NCI-H1417 treated with DMSO at 0.1 percent for 48 hours (cell line): ENCODE measurements at regions not wholly inside any gene's neighbourhood (a gene's known extent, or its start where the extent isn't known, plus 50 kb on each side); places are given as distances from the start of the nearest gene placed in this dataset.

Experiments
- DNase-seq: peaks from one replicate; lab custom pipeline; 2025; lab: John Stamatoyannopoulos, UW

DNA sequence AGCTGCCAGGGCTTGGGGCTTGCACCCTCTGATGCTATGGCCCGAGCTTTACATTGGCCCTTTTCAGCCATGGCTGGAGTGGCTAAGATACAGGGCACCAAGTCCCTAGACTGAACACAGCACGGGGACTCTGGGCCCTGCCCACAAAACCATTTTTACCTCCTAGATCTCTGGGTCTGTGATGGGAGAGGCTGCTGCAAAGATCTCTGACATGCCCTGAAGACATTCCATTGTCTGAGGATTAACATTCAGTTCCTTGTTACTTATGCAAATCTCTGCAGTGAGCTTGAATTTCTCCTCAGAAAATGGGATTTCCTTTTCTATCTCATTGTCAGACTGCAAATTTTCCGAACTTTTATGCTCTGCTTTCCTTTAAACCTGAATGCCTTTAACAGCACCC lies 337.0 kb upstream of the SMC2 start:
- DNase-seq, result no peak

DNA sequence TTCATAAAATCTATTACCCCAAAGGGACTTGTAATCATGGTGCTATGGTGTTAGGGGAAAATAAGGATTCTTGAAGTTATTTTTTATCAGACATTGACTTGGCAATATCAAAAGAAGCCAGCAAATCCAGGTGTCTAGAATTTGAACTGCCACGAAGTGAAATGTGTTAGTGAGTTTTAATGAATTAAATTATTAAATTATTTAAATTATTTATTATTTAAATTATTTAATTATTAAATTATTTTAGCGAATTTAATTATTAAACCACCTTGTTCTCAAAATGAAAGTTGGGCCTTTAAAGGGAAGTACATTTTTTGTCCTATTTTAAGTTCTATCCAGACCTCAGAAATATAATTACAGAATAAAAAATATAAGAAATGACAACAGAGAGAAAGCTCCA lies 332.6 kb upstream of the SMC2 start:
- DNase-seq, result no peak

DNA sequence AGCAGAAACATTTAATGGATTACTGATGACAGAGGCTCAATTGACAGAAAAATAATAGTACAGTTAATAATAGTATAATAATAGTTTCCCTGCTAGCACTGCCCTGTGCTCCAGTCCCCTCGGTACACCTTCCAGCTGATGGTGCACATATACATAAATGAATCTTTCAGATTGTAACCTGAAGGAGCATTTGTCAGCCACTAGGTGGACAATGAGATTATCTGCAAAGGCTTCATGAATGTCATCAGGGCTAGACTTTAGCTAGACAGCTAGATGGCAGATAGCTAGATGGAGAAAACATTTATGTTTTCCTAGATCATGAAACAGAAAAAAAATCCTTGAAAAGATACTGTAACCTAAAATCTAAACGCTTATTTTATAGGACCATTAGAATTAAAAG lies 304.4 kb upstream of the SMC2 start:
- DNase-seq, result no peak

DNA sequence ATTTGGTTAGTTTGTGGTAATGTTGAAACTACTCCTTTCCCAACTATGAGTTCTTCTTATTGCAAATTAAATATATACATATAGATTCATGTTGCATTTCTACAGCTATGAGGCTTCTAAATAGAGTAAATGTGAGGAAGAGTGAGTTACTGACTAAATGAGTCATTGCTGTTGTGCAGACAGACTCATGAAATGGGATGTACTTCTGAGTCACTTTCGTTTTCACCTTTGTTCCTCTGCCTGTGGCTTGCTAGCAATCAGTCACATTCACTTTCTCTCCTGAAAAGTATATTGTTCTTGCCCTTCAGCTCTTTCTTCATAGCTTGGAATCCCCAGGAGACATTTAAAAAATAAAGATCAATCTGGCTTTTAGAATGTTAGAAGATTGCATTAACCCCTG lies 295.5 kb upstream of the SMC2 start:
- DNase-seq, result no peak

DNA sequence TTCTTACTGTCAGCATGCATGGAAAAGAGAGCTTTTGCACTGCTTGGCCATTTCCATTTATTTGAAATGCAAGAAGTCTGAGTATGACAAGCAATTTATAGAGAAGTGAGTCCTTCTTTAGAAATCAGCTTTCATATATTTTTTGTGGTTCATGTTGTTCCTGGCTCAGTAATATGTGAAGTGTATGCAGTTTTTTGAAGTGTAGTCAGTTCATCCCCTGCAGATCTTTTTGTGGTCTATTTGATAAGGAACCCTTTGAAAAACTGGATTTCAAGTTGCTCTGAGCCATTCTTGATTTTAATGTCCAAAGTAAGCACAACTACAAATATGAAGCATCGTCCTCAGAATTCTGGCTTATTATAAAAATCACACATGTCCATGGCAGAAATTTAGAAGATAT lies 294.1 kb upstream of the SMC2 start:
- DNase-seq, result no peak

DNA sequence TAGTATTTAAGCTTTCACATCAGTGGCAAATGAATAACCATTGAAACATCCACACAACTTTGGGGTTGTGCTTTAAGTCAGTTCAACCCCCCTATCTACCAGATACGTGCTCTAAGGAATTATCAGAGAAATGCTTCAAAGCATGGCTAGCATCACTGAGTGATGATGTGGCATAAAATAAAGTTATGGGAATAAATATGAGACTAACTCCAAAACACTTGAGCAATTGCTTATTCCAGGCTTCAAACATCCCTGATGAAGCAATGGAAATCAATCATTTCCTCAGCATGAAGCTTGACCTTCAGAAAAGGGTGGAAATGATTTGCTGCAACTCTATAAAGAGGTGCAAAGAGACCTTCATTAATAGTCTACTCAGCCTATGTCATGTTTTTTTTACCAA lies 292.0 kb upstream of the SMC2 start:
- no peak for DNase-seq

DNA sequence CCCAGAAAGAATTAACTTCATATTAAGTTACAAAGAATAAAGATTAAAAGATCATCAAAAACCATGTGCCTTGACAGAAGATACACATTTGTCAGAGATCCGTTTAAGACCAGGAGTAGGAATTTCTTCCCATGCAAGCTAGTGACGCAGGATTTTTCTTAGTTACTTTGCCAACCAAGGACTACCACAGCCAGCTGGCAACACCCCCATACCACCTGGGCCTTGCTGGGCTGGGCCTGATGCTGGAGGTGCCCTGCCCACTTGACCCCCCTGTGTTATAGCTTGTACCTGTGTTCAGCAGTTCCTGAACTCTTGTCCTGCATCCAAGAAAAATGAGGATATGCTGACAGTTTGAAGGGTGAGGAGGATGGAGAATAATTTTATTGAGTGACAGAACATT lies 290.9 kb upstream of the SMC2 start:
- DNase-seq, result no peak

DNA sequence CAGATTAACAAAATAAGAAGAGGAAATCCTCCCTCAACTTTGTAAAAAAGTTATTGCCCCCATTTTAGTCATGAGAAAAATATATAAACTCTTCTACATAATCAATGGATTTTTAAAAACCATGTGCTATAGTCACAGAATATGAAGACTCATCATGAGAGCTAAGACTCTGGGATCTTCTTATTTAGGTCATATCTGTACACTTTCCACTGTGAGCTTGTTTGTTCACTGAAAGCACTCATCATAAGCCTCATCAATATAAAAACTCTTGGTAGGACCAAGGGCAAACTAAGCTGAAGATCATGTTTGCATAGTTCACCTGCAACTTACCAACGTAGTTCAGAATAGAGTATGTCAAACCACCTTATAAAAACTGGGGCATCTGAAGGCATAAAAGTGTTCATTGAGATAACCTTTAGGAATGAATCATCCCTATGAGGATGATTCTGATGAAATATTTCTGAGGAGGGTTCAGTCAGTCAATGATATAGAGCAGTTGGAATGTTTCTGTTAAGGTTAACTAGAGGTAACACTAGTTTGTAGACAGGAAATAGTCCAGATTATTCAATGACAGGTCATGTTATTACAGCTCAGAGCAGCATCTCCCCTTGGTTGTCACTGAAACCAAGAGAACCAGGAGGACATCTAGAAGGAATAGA lies 289.9 kb upstream of the SMC2 start:
- no peak for DNase-seq

DNA sequence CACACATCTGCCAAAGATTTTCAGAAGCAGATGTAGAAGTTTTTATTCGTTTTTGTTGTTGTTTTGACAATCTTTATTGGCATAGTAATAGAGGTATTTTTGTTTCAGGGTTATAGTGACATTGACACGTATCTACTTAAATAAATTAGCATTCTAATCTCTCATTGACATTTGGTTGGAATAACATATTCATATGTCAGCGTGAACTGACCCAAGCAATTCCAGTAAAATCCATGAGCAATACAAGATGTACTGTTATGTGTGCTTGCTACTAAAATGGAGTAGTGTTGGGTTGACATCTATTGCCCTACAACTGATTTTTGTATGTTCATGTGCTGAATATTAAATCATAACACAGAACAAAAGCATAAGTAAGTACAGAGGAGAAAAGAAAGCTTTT lies 284.4 kb upstream of the SMC2 start:
- no peak for DNase-seq

DNA sequence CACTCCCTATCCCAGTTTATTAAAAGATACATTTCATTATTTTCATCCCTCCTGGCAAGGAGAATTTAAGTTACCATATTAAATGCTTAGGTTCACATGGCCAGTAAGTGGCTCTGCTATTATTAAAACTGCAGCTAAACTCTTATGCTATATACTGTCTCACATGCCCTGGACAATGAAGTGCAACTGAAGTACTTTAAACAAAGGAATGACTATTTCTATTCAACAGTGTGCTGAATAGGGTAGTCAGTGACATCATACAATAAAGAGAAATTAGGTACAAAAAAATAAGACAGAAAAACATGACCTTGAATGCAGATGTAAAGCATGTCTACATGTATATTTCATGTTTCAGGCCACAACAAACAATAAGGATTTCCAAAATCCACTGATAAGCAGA lies 282.6 kb upstream of the SMC2 start:
- DNase-seq, result no peak

DNA sequence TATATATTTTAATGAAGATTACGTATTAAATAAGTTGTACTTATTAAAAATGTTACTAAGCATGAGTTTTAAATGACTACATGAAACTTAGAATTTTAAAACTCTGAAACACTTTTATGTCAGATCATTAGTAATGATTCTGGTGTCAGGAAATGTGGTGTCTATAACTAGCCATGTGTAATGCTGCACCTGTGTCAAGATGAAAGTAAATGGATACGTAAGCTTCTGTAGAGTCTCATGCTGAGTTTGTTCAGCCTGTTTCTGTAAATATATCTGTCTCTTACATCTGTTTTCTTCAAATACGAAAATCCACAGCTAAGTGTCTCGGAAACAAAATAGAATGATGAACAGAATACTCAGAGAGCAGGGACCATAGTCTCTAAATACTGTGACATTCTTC lies 278.0 kb upstream of the SMC2 start:
- DNase-seq, result no peak

DNA sequence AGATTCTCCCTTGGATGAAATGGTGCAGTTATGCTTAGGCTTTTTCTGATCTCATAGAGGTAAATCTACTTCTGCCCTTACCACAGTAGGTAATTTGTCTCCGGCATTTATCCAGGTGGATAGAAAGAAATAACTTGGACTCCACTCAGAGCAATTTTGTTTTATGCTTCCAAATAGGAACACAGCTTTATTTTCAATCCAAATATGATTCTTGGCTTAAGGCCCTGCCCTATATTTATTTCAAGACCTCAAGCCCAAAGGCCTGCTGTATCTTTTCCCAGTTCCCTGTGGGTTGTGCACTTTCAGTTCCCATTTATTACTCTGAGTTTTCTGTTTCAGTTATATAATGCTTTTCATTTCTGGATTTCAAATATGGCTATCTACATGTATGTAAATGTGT lies 274.2 kb upstream of the SMC2 start:
- DNase-seq, result no peak

DNA sequence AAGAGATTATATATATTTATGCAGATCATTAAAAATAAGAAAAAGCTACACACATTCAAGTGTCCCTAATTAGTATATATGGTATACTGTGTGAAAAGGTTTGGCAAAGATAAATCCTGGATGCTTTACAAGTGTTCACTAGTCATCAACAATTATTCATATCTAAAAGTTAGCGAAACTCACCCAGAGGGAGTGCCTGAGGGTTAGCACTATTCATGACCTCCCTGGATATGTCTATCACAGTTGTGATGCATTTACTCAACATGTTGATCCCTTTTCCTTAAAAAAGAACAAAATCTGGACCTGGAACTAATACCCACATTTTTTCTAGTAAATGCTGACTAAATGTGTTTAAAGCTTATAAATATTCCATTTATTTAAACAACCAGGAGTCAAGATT lies 273.0 kb upstream of the SMC2 start:
- DNase-seq, result no peak

DNA sequence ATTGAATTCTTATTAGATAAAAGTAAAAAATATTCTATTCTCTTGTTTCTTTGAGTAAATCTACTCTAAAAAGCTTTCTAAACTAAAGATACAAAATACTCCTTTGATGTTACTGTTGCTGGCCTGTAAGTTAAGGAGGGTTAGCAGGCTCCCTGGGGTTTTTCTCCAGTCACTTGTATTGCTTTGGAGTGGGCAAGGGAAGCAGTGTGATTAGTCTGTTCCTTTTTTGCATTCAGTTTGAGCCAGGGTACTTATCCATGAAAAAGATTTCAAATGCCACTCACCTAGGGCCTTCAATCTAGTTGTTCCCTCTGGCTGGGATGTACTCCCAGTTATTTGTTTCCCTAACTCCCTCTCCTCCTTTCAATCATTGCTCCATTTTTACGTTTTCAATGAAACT lies 256.2 kb upstream of the SMC2 start:
- no peak for DNase-seq

DNA sequence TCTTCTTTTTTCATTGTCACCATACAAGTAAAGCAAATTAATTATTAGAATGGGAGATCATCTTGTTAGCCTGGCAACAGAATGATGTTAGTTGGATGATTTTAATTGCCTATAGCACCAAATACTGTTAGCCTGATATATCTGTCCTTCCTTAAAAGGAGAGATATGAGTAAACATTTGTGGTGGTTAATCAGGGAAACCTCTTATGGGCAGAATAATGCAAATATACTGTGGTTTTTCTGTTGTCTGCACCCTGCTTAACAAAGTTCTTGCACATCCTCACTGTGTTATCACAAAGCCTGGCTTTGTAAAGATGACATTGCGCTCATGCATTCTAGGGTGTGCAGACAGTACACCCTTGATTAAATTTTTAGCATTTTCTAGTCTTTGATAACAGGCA lies 254.9 kb upstream of the SMC2 start:
- no peak for DNase-seq

DNA sequence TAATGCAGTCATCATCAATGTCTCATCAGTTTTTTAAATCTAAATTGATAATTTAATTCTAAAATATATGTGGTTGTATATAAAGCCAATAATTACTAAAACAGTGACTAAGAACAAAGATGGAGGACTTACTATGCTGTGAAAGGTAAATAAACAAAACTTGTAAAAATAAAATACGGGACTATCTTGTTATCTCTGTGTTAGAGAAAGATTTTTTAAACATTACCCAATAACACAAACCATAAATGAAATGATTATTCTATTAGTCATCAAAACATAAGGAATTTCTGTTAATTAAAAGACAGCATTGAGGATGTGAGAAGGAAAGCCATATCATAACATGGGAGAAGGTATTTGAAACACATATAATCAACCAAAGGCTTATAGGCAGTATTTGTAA lies 226.2 kb upstream of the SMC2 start:
- DNase-seq, result no peak

DNA sequence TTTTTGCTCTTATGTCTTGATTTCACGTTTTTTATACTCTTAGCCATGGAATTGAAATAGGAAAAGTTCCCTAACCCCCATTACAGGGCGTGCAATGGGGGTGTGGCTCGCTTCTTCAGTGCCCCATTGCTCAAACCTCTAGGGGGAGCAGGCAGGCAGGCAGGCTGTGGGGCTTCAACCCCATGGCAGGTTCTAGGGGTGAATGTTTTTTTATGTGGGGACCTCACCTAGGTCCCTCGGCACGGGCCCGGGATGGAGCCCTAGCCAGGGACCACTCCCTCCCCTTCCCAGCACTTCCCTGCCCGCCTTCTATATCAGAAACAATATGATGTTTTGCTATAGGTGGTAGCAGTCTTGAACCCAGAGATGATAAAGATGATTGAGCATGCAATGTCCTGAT lies 221.3 kb upstream of the SMC2 start:
- no peak for DNase-seq

DNA sequence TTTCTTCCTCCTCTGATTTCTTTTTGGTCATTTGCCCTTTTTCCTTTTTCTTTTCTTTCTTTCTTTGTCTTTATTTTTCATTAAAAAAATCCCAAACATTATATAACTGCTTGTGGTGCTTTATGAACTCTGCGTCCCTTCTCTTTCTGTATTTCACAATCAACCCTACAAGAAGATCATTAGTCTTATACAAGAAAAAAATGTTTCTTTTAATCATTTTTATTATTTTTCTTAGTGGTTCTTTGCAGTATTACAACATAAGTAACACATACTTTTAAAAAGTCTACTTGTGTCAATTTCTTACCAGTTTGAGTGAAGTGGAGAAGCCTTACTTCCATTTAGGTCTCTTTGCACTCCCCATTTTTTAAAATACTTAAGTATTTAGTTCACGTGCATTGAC lies 212.7 kb upstream of the SMC2 start:
- DNase-seq, result no peak

DNA sequence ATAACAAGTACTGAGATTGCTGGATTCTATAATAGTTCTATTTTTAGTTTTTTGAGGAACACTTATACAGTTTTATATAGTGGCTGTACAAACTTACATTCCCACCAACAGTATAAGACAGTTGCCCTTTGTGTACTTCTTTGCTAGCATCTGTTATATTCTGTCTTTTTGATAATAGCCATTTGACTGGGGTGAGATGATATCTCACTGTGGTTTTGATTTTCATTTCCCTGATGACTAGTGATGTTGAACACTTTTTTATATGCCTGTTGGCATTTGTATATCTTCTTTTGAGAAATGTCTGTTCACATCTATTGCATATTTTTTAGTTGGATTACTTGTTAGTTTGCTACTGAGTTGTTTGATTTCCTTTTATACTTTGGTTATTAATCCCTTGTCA lies 204.1 kb upstream of the SMC2 start:
- no peak for DNase-seq

DNA sequence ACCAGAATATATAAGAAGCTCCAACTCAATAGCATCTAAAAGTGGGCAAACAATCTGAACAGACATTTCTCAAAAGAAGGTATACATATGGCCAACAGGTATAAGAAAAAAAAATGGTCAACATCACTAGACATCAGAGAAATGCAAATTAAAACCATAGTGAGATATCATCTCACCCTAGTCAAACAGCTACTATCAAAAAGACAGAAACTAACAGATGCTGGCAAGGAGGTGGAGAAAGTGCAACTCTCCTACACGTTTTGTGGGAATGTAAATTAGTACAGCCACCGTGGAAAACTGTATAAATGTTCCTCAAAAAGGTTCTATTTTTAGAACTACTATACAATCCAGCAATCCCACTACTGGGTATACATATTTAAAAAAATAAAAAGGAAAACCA lies 199.9 kb upstream of the SMC2 start:
- no peak for DNase-seq

DNA sequence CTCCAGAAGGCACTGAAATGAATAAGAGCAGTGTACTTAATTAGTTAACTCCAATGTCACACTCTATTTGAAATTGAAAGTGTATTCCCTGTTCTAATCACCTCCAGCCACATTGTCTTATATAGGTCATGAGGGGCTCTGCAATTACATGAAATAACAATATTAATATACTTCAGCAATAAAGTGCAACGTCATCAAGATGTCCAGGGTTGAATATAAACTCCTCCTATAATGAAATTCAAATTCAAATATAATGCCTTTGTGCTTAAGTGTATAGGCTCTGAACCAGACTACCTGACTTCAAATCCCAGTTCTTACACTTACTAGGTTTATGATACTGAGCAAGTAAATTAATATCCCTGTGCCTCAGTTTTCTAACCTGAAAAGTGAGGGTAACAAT lies 195.6 kb upstream of the SMC2 start:
- no peak for DNase-seq

DNA sequence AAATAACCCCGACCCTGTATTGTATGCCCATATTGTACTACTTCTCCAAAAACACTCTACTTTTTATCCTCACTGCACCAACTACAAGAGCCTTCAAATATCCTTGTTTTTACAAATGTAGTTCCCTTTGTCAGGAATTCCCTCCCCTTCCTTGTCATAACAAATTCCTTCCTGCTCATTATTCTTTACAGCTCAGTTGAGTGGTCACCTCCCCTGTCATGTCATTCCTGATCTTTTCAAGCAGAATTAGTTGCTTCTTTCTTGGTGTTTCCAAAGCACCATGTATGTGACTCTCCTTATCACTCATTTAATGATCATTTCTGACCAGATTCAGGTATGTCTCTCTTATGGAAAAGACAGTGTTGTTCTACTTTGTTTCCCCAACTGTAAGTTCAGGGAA lies 194.2 kb upstream of the SMC2 start:
- DNase-seq, result no peak

DNA sequence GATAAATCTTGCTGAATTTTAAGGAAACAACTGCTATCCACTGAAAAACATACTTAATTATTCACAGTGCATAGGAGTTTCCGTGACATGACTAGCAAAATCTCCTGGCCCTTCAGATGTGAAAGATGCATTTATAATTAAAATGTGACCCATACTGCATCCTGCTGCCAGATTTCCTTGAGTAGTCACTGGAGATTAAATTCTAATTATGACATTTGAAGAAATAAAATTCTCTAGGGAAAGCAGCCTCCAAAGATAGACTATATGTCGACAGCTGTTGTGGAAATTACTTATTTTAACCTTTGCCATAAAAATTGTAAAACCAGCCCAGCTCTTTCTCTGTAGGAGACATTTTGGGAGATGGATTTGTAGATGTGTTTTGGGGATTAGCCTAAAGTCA lies 193.6 kb upstream of the SMC2 start:
- DNase-seq, result no peak

DNA sequence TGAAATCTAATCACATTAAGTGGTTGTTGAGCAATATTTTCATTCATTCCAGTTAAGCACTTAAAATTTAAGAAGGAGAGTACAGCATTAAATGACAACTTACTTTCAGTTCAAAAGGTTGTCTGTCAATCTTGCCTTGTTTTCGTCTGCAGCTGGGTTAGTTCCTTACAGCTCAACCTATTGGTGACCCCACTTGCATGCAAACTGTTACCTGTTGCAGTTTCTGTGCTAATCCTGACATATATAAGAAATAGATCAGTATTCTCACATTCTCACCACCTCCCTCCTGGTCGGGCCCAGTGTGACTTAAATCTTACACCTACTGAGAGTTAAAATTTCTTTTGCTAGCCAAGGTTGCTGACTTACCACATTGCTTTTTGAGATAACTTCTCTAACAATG lies 191.8 kb upstream of the SMC2 start:
- no peak for DNase-seq

DNA sequence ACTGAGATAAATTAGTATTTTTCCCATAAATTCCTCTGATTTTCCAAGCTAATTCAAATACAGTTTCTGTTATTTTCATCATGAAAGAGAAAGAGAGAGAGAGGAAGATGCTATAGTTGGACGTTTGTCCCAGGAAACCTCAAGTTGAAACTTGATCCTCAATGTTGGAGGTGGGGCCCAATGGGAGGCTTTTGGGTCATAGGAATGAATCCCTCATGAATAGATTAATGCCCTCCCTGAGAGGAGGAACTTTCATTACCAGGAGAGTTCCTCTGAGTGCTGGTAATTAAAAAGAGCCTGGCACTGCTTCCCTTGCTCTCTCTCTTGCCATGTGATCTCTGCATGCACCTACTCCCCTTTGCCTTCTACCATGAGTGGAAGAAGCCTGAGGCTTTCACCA lies 189.9 kb upstream of the SMC2 start:
- no peak for DNase-seq
